ENCODE measurements at regions not wholly inside any gene's neighbourhood (a gene's known extent, or its start where the extent isn't known, plus 50 kb on each side); places are given as distances from the start of the nearest gene placed in this dataset.

DNA sequence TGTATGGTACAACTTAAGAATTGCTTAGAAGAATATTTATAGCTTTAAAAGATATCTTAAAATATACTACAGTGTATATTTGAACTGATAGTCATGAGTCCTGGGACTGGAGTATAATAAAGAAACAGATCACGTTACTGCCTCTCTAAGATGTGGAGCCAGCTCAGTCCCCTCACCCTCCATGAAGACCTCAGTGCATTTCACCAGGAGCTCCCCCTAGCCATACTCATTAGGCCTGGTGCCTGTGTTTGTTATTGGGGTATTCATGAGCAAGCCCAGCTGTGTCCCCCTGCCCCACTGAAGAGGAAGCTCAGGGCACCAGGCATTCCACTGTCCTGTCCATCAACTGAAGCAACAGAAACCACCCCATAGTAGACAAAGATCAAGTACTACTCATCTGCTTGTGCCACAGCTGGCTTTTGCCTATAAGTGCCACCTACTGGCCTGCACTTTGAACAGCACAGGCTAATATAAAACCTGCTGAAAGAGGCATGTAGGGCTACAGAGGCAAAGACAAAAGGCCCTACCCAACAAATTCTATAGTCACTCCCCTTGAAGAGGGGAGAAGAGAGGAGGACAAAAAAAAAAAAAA, 850.2 kb upstream of the NUDT12 start:
- TF ChIP-seq, protein P1, sequence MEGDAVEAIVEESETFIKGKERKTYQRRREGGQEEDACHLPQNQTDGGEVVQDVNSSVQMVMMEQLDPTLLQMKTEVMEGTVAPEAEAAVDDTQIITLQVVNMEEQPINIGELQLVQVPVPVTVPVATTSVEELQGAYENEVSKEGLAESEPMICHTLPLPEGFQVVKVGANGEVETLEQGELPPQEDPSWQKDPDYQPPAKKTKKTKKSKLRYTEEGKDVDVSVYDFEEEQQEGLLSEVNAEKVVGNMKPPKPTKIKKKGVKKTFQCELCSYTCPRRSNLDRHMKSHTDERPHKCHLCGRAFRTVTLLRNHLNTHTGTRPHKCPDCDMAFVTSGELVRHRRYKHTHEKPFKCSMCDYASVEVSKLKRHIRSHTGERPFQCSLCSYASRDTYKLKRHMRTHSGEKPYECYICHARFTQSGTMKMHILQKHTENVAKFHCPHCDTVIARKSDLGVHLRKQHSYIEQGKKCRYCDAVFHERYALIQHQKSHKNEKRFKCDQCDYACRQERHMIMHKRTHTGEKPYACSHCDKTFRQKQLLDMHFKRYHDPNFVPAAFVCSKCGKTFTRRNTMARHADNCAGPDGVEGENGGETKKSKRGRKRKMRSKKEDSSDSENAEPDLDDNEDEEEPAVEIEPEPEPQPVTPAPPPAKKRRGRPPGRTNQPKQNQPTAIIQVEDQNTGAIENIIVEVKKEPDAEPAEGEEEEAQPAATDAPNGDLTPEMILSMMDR (IDR thresholded peaks at IDR 0.05; ENCODE audit: low read depth, low read length): peak; percentile 79
- H3K4me3 ChIP-seq (ENCODE audit: low read depth, low read length): no peak overlapping the region
- DNase-seq (ENCODE audit: low read depth, low spot score): peak; percentile 46
- in situ Hi-C loops (cut with HindIII; ENCODE audit: low sequenced_read_pairs): no loop called here

DNA sequence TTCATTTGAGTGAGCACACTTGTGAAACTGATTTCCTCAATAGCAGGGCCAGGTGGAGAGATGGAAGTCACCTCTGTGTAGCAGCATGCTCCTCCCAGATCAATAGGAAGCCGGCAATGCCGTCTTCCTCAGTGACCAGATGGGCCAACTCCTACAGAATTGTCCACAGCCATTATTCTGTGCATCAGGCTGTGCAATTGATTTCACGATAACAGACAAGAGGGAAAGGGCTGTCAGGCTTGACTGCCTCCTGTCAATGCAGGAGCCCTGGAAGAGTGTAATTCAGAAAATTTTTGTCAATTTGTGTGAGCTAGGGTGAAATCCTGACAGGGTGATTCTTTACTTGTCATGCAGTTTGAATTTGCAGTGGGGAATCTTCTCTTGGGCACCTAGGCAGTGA, 838.4 kb upstream of the NUDT12 start:
- no peak overlapping the region for H3K4me3 ChIP-seq (ENCODE audit: low read depth, low read length)
- in situ Hi-C loops (cut with HindIII; ENCODE audit: low sequenced_read_pairs): no loop called here
- DNase-seq (ENCODE audit: low read depth, low spot score): no peak
- TF ChIP-seq, protein P1 (IDR thresholded peaks at IDR 0.05; ENCODE audit: low read depth, low read length): no peak

DNA sequence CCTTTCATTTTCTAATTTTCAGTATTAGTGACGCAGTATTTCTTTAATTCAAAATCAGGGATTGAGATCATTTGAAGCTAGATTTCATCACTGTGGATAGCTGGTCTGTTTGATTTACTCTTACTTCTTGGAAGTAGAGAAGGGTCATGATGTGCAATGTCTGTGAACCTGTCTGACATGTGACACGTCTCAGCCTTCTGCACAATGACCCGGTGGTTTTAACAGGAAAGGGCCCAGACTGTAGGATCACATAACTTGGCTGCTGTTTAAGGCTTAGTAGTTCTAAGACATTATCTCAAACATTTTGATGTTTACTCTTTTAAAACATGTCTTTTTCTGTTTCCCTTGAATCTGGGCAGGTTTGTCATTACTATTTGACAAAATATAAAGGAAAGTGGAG, 823.3 kb upstream of the NUDT12 start:
- H3K4me3 ChIP-seq (ENCODE audit: low read depth, low read length): no peak overlapping the region
- DNase-seq (ENCODE audit: low read depth, low spot score): no peak
- in situ Hi-C loops (cut with HindIII; ENCODE audit: low sequenced_read_pairs): no loop called here
- TF ChIP-seq, protein P1 (IDR thresholded peaks at IDR 0.05; ENCODE audit: low read depth, low read length): no peak

DNA sequence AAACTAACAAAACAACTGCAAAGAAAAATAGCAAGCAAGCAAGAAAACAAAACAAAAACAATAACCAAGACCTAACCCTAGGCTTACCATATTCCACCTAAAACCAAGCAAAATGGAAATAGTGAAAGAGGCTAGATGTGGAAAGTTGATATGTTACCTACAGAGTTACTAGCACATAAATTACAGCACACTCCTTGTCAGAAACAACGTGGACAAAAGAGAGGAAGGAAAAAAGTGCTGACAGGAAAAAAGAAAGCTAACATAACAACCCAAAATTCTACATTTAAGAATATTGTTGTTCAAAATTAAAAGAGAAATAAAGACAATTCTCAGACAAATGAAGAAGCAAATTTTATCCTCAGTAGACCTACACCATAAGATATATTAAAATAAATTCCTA, 812.8 kb upstream of the NUDT12 start:
- in situ Hi-C loops (cut with HindIII; ENCODE audit: low sequenced_read_pairs): no loop called here
- DNase-seq (ENCODE audit: low read depth, low spot score): no peak
- no peak overlapping the region for H3K4me3 ChIP-seq (ENCODE audit: low read depth, low read length)
- TF ChIP-seq, protein P1 (IDR thresholded peaks at IDR 0.05; ENCODE audit: low read depth, low read length): no peak

DNA sequence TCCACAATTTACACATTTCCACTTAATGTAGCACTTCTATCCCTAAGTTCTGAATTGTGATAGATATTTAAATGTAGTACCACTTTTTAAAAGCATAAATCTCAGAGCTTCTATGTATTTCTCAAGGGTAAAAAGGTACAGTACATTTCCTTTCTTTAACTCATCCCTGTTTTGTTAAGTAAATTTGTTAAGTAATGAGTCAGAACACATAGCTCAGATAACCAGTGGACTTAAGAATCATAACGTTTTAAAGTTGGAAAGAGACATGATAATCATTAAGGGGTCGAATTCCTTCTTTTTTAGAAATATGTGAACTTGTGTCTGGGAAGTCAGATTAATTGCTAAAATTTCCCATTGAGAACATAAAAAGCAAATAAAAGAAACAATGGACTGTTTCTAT, 810.2 kb upstream of the NUDT12 start:
- DNase-seq (ENCODE audit: low read depth, low spot score): no peak
- TF ChIP-seq, protein P1 (IDR thresholded peaks at IDR 0.05; ENCODE audit: low read depth, low read length): no peak
- in situ Hi-C loops (cut with HindIII; ENCODE audit: low sequenced_read_pairs): no loop called here
- no peak overlapping the region for H3K4me3 ChIP-seq (ENCODE audit: low read depth, low read length)

DNA sequence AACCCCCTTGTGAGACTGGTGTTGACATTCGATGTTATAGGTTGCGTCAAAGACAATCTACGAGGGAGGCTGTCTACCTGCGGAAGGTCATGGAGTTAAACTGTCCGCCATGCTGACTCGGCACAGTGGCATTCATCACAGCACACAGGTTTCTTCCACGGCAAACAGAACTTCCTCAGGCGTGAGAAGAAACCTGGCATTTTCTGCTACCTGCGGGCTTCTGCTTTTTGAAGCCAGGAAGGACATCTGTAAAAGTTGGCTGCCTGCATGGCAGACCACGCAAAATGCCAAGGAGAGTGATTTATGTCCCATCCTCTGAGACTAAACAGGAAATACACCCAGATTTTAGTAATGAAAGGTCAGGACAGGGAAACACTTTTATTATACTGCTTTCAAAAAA, 809.8 kb upstream of the NUDT12 start:
- H3K4me3 ChIP-seq (ENCODE audit: low read depth, low read length): no peak overlapping the region
- in situ Hi-C loops (cut with HindIII; ENCODE audit: low sequenced_read_pairs): no loop called here
- TF ChIP-seq, protein P1 (IDR thresholded peaks at IDR 0.05; ENCODE audit: low read depth, low read length): no peak
- no peak for DNase-seq (ENCODE audit: low read depth, low spot score)

DNA sequence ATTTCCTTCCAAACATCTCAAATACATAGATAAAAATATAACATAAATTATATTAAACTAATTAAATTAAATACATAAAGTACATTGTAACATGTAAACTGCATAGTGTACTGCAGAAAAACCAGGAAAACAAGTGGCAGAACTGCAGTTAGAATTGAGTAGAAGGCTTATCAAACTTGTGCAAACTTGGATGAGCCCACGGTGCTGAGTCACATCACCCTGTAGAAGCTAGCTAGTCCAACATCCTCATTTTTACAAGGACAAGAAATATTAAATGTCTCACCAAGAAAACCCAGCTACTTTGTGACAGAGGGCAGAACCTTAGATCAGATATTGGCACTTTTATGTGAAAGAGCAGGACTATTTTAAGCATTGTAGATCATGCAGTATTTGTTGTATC, 807.9 kb upstream of the NUDT12 start:
- TF ChIP-seq, protein P1 (IDR thresholded peaks at IDR 0.05; ENCODE audit: low read depth, low read length): no peak
- DNase-seq (ENCODE audit: low read depth, low spot score): no peak
- in situ Hi-C loops (cut with HindIII; ENCODE audit: low sequenced_read_pairs): no loop called here
- no peak overlapping the region for H3K4me3 ChIP-seq (ENCODE audit: low read depth, low read length)
